ENCODE measurements at regions not wholly inside any gene's neighbourhood (a gene's known extent, or its start where the extent isn't known, plus 50 kb on each side); places are given as distances from the start of the nearest gene placed in this dataset.

GRCh38 chr3:127369356-127369935 is 81.6 kb upstream of the PRR20G start:
- Mint-ChIP-seq H3K27me3 (peaks cover 52% of the 10 kb centered on the region), H3K9me3 (no peaks in the 10 kb centered on the region), H3K27ac (no peak overlapping the region), H3K36me3 (no peaks in the 10 kb centered on the region), H3K4me1 (ENCODE audit: unreplicated experiment) (peaks cover 4% of the 10 kb centered on the region), H3K4me3 (no peak overlapping the region)
- no peak for TF ChIP-seq CTCF (conservative IDR thresholded peaks at IDR 0.05)
- DNase-seq (ENCODE audit: extremely low spot score, unreplicated experiment) = no peak

DNA sequence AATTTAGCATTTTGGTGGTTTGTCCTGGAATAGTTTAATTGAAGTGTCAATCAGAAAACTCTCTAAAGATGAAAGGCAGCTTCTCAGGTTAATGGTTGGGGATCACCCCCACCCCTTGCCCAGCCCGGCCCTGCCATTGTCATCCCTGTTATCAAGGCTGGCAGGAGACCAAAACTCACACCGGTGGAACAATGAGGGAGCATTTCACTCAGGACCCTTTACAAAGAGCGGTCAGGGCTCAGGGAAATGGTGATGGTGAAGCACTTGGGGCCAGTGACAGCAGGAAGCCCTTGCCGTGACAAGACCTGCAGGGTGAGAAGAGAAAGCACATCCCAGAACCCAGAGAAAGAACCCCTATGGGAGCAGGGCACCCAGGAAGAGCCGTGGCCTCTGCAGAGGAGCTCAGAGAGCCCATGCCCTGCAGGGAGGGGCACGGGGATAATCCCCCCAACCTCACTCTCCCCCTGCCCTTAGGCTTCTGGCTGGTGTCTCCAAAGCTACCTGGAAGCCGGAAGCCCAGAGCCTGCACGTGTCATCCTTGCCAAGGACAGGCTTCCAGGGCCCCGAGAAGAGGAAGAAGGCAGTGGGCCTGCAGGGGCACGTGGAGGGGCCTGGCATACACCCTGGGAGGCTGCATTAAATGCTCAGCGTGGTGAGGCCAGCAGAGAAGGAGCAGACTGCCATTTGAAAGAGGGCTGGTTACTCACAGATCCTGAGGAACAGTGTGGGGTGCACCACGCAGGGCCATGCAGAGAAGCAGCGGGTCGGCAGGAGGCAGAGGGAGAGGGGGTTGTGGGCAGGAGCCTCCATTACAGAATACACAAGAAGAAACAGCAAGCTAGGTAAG is 80.6 kb upstream of the PRR20G start:
- DNase-seq (ENCODE audit: extremely low spot score, unreplicated experiment) = no peak
- no peak overlapping the region for H3K27ac Mint-ChIP-seq
- peaks cover 58% of the 10 kb centered on the region for H3K27me3 Mint-ChIP-seq
- H3K9me3 Mint-ChIP-seq = no peaks in the 10 kb centered on the region
- peaks cover 4% of the 10 kb centered on the region for H3K4me1 Mint-ChIP-seq (ENCODE audit: unreplicated experiment)
- no peak for TF ChIP-seq CTCF (conservative IDR thresholded peaks at IDR 0.05)
- no peaks in the 10 kb centered on the region for H3K36me3 Mint-ChIP-seq
- no peak overlapping the region for H3K4me3 Mint-ChIP-seq

GRCh38 chr3:127367593-127367992 is 79.7 kb upstream of the PRR20G start:
- Mint-ChIP-seq H3K27ac (no peak overlapping the region), H3K9me3 (no peaks in the 10 kb centered on the region), H3K4me1 (ENCODE audit: unreplicated experiment) (peaks cover 4% of the 10 kb centered on the region), H3K4me3 (no peak overlapping the region), H3K36me3 (no peaks in the 10 kb centered on the region), H3K27me3 (peaks cover 57% of the 10 kb centered on the region)
- TF ChIP-seq CTCF (conservative IDR thresholded peaks at IDR 0.05) = no peak
- no peak for DNase-seq (ENCODE audit: extremely low spot score, unreplicated experiment)

DNA sequence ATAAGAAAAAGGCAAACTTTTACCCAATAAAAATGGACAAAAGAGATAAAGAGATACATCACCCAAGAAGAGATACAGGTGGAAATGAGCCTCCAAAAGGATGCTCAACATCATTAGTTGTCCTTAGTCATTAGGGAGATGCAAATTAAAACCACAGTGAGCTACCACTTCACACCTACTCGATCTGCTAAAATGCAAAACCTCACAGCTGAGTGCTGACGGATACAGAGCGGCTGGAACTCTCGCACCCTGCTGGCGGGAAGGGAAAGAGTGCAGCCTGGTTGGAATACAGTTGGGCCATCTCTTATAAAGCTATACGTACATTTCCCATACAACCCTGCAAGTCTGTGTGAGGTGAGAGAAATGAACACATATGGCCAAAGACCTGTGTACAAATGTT is 78.5 kb upstream of the PRR20G start:
- peaks cover under 1% of the 10 kb centered on the region for H3K4me1 Mint-ChIP-seq (ENCODE audit: unreplicated experiment)
- H3K36me3 Mint-ChIP-seq = no peaks in the 10 kb centered on the region
- DNase-seq (ENCODE audit: extremely low spot score, unreplicated experiment) = no peak
- H3K27me3 Mint-ChIP-seq = peaks cover 49% of the 10 kb centered on the region
- H3K4me3 Mint-ChIP-seq = no peak overlapping the region
- TF ChIP-seq CTCF (conservative IDR thresholded peaks at IDR 0.05) = no peak
- no peak overlapping the region for H3K27ac Mint-ChIP-seq
- H3K9me3 Mint-ChIP-seq = no peaks in the 10 kb centered on the region

DNA sequence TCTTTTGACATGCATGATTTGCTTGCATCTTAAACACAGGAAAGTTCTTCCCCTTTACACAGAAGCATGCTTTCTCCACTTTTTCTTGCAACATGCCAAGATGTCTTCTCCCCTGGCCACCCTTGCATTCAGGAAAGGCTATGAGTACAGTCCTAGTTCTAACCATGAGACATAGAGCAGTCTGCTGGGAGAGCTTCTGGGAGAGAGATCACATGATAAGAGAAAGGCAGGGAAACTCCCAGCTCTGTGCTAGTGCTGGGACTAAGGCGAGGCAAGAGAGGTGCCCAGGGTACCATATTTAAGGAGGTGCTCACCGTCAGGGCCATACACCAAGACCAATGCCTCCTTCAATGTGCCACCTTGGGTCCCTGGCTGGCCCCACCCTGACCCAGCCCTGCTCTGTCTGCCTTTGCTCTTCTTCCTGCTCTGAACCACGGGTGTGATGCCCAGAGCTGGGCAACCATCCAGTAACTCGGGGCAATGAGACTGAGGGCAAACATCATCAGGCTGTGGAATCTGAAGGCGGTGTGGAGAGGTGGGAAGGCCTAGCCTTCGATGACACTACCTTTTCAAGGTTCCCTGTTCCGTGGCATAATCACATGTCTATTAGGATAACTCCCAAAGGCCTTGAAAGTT is 77.4 kb upstream of the PRR20G start:
- Mint-ChIP-seq H3K36me3 (no peaks in the 10 kb centered on the region), H3K27me3 (peaks cover 45% of the 10 kb centered on the region), H3K4me1 (ENCODE audit: unreplicated experiment) (no peaks in the 10 kb centered on the region), H3K4me3 (no peak overlapping the region), H3K27ac (no peak overlapping the region), H3K9me3 (no peaks in the 10 kb centered on the region)
- no peak for TF ChIP-seq CTCF (conservative IDR thresholded peaks at IDR 0.05)
- no peak for DNase-seq (ENCODE audit: extremely low spot score, unreplicated experiment)
